Erythroblast (primary cell): ENCODE measurements at regions not wholly inside any gene's neighbourhood (a gene's known extent, or its start where the extent isn't known, plus 50 kb on each side); places are given as distances from the start of the nearest gene placed in this dataset.
"Not testable (repeated sequence)": the region's sequence is repeated elsewhere in the genome, so short reads cannot be mapped to it uniquely, and the experiment has no call there.

Experiments used
- DNase-seq, 2 experiments: peaks; one replicate each; lab custom pipeline; 2025; lab: John Stamatoyannopoulos, UW
- GATA1 ChIP-seq: IDR thresholded peaks from 2 replicates; pipeline ENCODE4 v1.6.1; 2011; ENCODE audit warnings: low read depth, mild to moderate bottlenecking, control low read depth, low read length, moderate library complexity
- POLR2A ChIP-seq: IDR thresholded peaks from 2 replicates; pipeline ENCODE4 v1.6.1; 2011; ENCODE audit warnings: mild to moderate bottlenecking, low read length

GRCh38 chr2:129011466-129012061 lies 692.9 kb upstream of the HS6ST1 start:
- DNase-seq: no peak
- TF ChIP-seq POLR2A: no peak
- no peak for TF ChIP-seq GATA1

- TF ChIP-seq POLR2A: no peak
- no peak for TF ChIP-seq GATA1
- no peak for DNase-seq
Measured at GRCh38 chr2:129014432-129014831, 695.8 kb upstream of the HS6ST1 start.

- no peak for TF ChIP-seq GATA1
- no peak for TF ChIP-seq POLR2A
- DNase-seq: no peak
Measured at GRCh38 chr2:129015397-129016285, 697.0 kb upstream of the HS6ST1 start.

- TF ChIP-seq POLR2A (no peak), GATA1 (no peak)
- DNase-seq: no peak
Measured at GRCh38 chr2:129016972-129017371, 698.3 kb upstream of the HS6ST1 start.

- DNase-seq: no peak
- TF ChIP-seq POLR2A (no peak), GATA1 (no peak)
Measured at GRCh38 chr2:129024796-129025195, 706.1 kb upstream of the HS6ST1 start.

GRCh38 chr2:129035992-129036391 lies 717.3 kb upstream of the HS6ST1 start:
- TF ChIP-seq POLR2A (no peak), GATA1 (no peak)
- DNase-seq: no peak

GRCh38 chr2:129043677-129044076 lies 725.0 kb upstream of the HS6ST1 start:
- not testable (repeated sequence) for DNase-seq

GRCh38 chr2:129046475-129046874 lies 727.8 kb upstream of the HS6ST1 start:
- DNase-seq: not testable (repeated sequence)

GRCh38 chr2:129050101-129050500 lies 731.4 kb upstream of the HS6ST1 start:
- TF ChIP-seq POLR2A (no peak), GATA1 (no peak)
- no peak for DNase-seq

GRCh38 chr2:129055242-129055641 lies 736.6 kb upstream of the HS6ST1 start:
- TF ChIP-seq POLR2A (no peak), GATA1 (no peak)

GRCh38 chr2:129055824-129056223 lies 737.2 kb upstream of the HS6ST1 start:
- no peak for DNase-seq
- TF ChIP-seq GATA1 (no peak), POLR2A (no peak)

More at GRCh38 chr2:129055242-129055641, 736.6 kb upstream of the HS6ST1 start:
- DNase-seq: no peak

- DNase-seq: no peak
Measured at GRCh38 chr2:129056309-129056958, 737.8 kb upstream of the HS6ST1 start.

GRCh38 chr2:129056959-129057317 lies 738.3 kb upstream of the HS6ST1 start:
- no peak for TF ChIP-seq GATA1
- TF ChIP-seq POLR2A: no peak
- no peak for DNase-seq

More at GRCh38 chr2:129056309-129056958, 737.8 kb upstream of the HS6ST1 start:
- TF ChIP-seq GATA1 (no peak), POLR2A (no peak)

- no peak for DNase-seq
- TF ChIP-seq POLR2A: no peak
- TF ChIP-seq GATA1: no peak
Measured at GRCh38 chr2:129058981-129059380, 740.3 kb upstream of the HS6ST1 start.

GRCh38 chr2:129059476-129059875 lies 740.8 kb upstream of the HS6ST1 start:
- TF ChIP-seq GATA1: no peak
- TF ChIP-seq POLR2A: no peak
- DNase-seq: no peak
